ENCODE measurements at regions not wholly inside any gene's neighbourhood (a gene's known extent, or its start where the extent isn't known, plus 50 kb on each side); places are given as distances from the start of the nearest gene placed in this dataset.

GRCh38 chr6:6865611-6866010 is 242.2 kb upstream of the RREB1 start:
- no peak for TF ChIP-seq POLR2A (conservative IDR thresholded peaks at IDR 0.05)
- TF ChIP-seq USF1 (CRISPR knock-in tag; IDR thresholded peaks at IDR 0.05) = no peak
- TF ChIP-seq NR2C2 (CRISPR knock-in tag; IDR thresholded peaks at IDR 0.05) = no peak
- TF ChIP-seq NR2C2 (tag; IDR thresholded peaks at IDR 0.05) = no peak
- TF ChIP-seq CEBPB (tag; IDR thresholded peaks at IDR 0.05) = no peak
- TF ChIP-seq ATF7 (IDR thresholded peaks at IDR 0.05) = no peak
- TF ChIP-seq HMGXB4 (CRISPR knock-in tag; IDR thresholded peaks at IDR 0.05) = no peak
- TF ChIP-seq NFRKB (IDR thresholded peaks at IDR 0.05; ENCODE audit: low read depth) = no peak
- TF ChIP-seq ZBTB49 (CRISPR knock-in tag; IDR thresholded peaks at IDR 0.05; ENCODE audit: borderline replicate concordance) = no peak
- TF ChIP-seq FOXA3 (CRISPR knock-in tag; conservative IDR thresholded peaks at IDR 0.05 in 1 of 2, IDR thresholded peaks at IDR 0.05 in 1 of 2) = no peak
- no peak for TF ChIP-seq POLR2AphosphoS5 (IDR thresholded peaks at IDR 0.05; ENCODE audit: control insufficient read depth, insufficient read depth, low read depth, low read length)
- TF ChIP-seq BDP1 (IDR thresholded peaks at IDR 0.05; ENCODE audit: insufficient read depth, insufficient read length) = no peak
- TF ChIP-seq CTCF (IDR thresholded peaks at IDR 0.05 in 2 of 3, conservative IDR thresholded peaks at IDR 0.05 in 1 of 3; ENCODE audit: insufficient read depth in 2 of 3, low read depth in 1 of 3, low read length in 3 of 3) = no peak
- no peak for TF ChIP-seq ZSCAN32 (CRISPR knock-in tag; IDR thresholded peaks at IDR 0.05)

Measured in K562 (cell line).